SU-DHL-6 (cell line): ENCODE measurements at regions not wholly inside any gene's neighbourhood (a gene's known extent, or its start where the extent isn't known, plus 50 kb on each side); places are given as distances from the start of the nearest gene placed in this dataset.

Experiments
- H2AFZ ChIP-seq: fragments of 200-600 bp; sonication (generic); 2 replicates; pipeline ENCODE4 v1.6.1; 2014; ENCODE audit warnings: low read depth, mild to moderate bottlenecking, moderate library complexity, mixed read lengths, antibody characterized with exemption, low read length; ENCODE audit not compliant: severe bottlenecking
- H3F3A ChIP-seq: fragments of 200-600 bp; shearing (Covaris generic); 2 replicates; pipeline ENCODE4 v1.6.0; 2016; ENCODE audit warnings: antibody characterized with exemption, mild to moderate bottlenecking; ENCODE audit not compliant: insufficient read depth
- H3K27ac ChIP-seq: fragments of 200-600 bp; sonication (generic); 2 replicates; pipeline ENCODE4 v1.5.1; 2016; ENCODE audit warnings: low read depth, mild to moderate bottlenecking, low read length, moderate library complexity, mixed read lengths
- H3K27me3 ChIP-seq: fragments of 200-600 bp; sonication (generic), shearing (Covaris generic); 2 replicates; pipeline ENCODE4 v1.6.0; 2014; ENCODE audit warnings: mild to moderate bottlenecking, low read length
- H3K36me3 ChIP-seq: fragments of 200-600 bp; sonication (generic); 2 replicates; pipeline ENCODE4 v1.6.1; 2014; ENCODE audit warnings: mild to moderate bottlenecking, low read length, mixed read lengths
- H3K4me2 ChIP-seq: fragments of 300-600, 200-600 bp; shearing (Covaris generic), sonication (generic); 2 replicates; pipeline ENCODE4 v1.6.0; 2014; ENCODE audit warnings: low read length, low read depth, mild to moderate bottlenecking; ENCODE audit not compliant: poor library complexity, severe bottlenecking
- H3K4me3 ChIP-seq: fragments of 200-600 bp; sonication (generic); 2 replicates; pipeline ENCODE4 v1.5.1; 2014; ENCODE audit warnings: antibody characterized with exemption, low read length, mild to moderate bottlenecking, mixed read lengths; ENCODE audit not compliant: insufficient read depth, poor library complexity, severe bottlenecking
- H3K79me2 ChIP-seq: fragments of 200-600 bp; sonication (generic); 2 replicates; pipeline ENCODE4 v1.6.1; 2014; ENCODE audit warnings: mild to moderate bottlenecking, low read length, moderate library complexity; ENCODE audit not compliant: insufficient read depth
- H3K9ac ChIP-seq: fragments of 200-600 bp; sonication (generic); 2 replicates; pipeline ENCODE4 v1.7.0; 2014; ENCODE audit warnings: mild to moderate bottlenecking, low read length
- H3K9me2 ChIP-seq: fragments of 200-600 bp; sonication (generic); replicated peaks from 2 replicates; pipeline ENCODE4 v1.6.1; 2014; ENCODE audit warnings: low read length; ENCODE audit not compliant: insufficient read depth
- H3K9me3 ChIP-seq: fragments of 200-600 bp; sonication (generic); 2 replicates; pipeline ENCODE4 v1.6.1; 2014; ENCODE audit warnings: low read length, mixed read lengths; ENCODE audit not compliant: insufficient read depth
- H4K20me1 ChIP-seq: fragments of 200-600 bp; sonication (generic); 2 replicates; pipeline ENCODE4 v1.6.1; 2014; ENCODE audit warnings: low read depth, mild to moderate bottlenecking, antibody characterized with exemption, low read length, moderate library complexity, mixed read lengths
- EZH2phosphoT487 ChIP-seq: fragments of 200-600 bp; sonication (generic), shearing (Covaris generic); conservative IDR thresholded peaks from 2 replicates; pipeline ENCODE4 v1.6.1; 2018; ENCODE audit warnings: mild to moderate bottlenecking, antibody characterized with exemption, low read length, moderate library complexity, mixed read lengths
- TF ChIP-seq, protein P1 (sequence below): fragments of 200-600 bp; sonication (generic); IDR thresholded peaks from one replicate; pipeline ENCODE4 v1.5.1; 2017; ENCODE audit warnings: antibody characterized with exemption, mild to moderate bottlenecking, low read length, moderate library complexity; ENCODE audit not compliant: insufficient read depth, poor library complexity, severe bottlenecking

DNA sequence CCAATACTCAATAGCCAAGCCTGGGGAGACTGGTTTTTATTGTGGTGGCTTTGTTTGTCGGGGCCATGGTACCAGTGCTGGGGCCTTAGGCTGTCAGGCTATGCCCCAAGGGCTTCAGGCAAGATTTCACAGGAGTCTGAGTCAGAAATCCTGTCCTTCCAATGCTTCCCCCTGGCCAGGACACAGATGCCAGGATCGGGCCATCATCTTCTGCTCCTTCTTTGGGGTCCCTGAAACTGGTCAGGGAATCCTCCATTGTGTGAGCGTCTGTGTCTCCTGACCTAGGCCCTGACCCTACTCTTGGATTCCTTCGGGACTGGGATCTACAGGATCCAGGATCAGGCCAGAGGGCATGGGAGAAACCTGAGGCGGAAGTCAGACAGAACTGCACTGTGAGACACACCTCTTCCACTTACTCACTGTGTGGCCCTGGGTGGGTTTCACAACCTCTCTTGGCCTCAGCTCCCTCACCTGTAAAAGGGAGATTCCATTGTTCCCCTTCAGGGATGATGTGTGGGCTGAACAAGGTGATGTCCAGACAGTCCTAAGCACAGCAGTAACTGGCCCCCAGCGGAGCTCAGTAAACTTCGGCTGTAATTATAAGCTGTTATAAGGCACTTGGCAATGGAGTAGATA lies 292.7 kb downstream of the UACA start:
- no peaks in the 10 kb centered on the region for H3K9me3 ChIP-seq
- H3K4me3 ChIP-seq = no peak overlapping the region
- no peaks in the 10 kb centered on the region for H3K79me2 ChIP-seq
- H3K4me2 ChIP-seq = no peak overlapping the region
- H3K9ac ChIP-seq = no peak overlapping the region
- H3K36me3 ChIP-seq = no peaks in the 10 kb centered on the region
- no peak overlapping the region for H2AFZ ChIP-seq
- no peaks in the 10 kb centered on the region for H4K20me1 ChIP-seq
- no peaks in the 10 kb centered on the region for H3F3A ChIP-seq
- no peak overlapping the region for H3K27ac ChIP-seq
- no peaks in the 10 kb centered on the region for H3K9me2 ChIP-seq
- TF ChIP-seq EZH2phosphoT487 = no peak
- TF ChIP-seq, protein P1, sequence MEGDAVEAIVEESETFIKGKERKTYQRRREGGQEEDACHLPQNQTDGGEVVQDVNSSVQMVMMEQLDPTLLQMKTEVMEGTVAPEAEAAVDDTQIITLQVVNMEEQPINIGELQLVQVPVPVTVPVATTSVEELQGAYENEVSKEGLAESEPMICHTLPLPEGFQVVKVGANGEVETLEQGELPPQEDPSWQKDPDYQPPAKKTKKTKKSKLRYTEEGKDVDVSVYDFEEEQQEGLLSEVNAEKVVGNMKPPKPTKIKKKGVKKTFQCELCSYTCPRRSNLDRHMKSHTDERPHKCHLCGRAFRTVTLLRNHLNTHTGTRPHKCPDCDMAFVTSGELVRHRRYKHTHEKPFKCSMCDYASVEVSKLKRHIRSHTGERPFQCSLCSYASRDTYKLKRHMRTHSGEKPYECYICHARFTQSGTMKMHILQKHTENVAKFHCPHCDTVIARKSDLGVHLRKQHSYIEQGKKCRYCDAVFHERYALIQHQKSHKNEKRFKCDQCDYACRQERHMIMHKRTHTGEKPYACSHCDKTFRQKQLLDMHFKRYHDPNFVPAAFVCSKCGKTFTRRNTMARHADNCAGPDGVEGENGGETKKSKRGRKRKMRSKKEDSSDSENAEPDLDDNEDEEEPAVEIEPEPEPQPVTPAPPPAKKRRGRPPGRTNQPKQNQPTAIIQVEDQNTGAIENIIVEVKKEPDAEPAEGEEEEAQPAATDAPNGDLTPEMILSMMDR = no peak
- no peaks in the 10 kb centered on the region for H3K27me3 ChIP-seq

DNA sequence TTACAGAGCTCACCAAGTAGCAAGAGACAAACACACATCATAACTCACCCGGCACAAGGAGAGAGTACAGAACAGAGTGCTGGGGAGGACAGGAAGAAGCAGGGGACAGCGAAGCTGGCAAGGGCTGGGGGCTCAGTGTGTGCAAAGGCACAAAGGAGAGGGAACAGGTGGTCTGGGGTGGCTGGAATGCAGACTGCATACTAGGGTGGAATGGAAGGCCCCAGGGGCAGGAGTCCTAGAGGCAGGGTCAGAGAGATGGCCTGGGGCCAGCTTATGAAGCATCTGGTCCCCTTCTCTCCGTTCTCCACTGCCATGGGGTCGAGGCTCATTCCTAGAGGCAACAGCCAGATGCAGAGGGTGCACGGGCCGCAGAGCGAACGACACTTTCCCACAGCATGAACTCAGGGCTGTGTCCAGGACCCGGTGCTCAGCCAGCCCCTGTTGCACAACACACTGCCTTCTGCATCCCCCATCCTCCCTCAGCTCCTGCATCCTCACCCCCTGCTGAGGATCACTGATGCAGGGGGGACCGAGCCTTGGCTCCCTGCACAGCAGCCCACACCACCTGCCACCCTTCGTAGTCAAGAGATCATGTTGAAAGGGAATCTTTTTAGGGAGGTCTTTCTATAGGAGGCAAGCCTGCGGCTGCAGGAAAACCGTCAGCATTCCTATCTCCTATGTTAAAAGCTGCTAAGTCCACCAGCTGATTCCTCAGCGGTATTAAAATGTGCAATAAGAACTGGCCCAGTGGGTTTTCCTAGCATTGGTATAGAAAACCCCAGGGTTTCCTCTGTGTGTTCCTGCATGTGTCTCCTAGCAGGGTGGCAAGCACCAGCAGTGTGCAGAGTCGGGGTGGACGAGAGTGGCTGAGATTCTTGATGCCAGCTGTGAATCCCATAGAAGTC lies 293.5 kb downstream of the UACA start:
- no peaks in the 10 kb centered on the region for H3K79me2 ChIP-seq
- no peak overlapping the region for H3K27ac ChIP-seq
- no peak for TF ChIP-seq EZH2phosphoT487
- TF ChIP-seq, protein P1 = no peak
- H3K4me2 ChIP-seq = no peak overlapping the region
- no peaks in the 10 kb centered on the region for H4K20me1 ChIP-seq
- no peaks in the 10 kb centered on the region for H3K36me3 ChIP-seq
- H2AFZ ChIP-seq = no peak overlapping the region
- no peak overlapping the region for H3K9ac ChIP-seq
- H3K9me2 ChIP-seq = no peaks in the 10 kb centered on the region
- no peaks in the 10 kb centered on the region for H3K9me3 ChIP-seq
- no peaks in the 10 kb centered on the region for H3F3A ChIP-seq
- H3K4me3 ChIP-seq = no peak overlapping the region
- no peaks in the 10 kb centered on the region for H3K27me3 ChIP-seq

DNA sequence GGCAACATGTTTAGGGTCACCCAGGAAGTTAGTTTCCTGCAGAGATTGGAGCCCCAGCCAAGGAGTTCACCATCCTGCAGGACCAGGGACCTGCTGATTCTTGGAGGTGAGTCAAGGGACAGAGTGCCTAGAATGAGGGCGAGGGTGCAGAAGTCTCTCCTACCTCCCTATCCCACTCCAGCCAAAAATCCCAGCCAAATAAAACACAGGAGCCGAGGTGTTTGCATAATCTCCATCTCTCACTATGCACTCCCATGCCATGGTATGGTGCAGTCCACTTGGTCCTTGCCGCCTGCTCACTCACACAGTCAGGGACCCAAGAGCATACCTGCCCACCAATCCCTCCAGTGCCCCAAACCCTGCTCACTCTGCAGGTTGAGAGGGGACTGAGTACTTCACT lies 294.2 kb downstream of the UACA start:
- Histone ChIP-seq H2AFZ (no peak overlapping the region), H3K79me2 (no peaks in the 10 kb centered on the region), H3K9ac (no peak overlapping the region), H3K27ac (no peak overlapping the region), H3F3A (no peaks in the 10 kb centered on the region), H3K36me3 (no peaks in the 10 kb centered on the region), H3K9me3 (no peaks in the 10 kb centered on the region), H3K4me3 (no peak overlapping the region), H3K4me2 (no peak overlapping the region), H3K27me3 (no peaks in the 10 kb centered on the region), H4K20me1 (no peaks in the 10 kb centered on the region), H3K9me2 (no peaks in the 10 kb centered on the region)
- no peak for TF ChIP-seq EZH2phosphoT487
